DOHH2 (cell line): ENCODE measurements at regions not wholly inside any gene's neighbourhood (a gene's known extent, or its start where the extent isn't known, plus 50 kb on each side); places are given as distances from the start of the nearest gene placed in this dataset.

Source experiments
- EZH2phosphoT487 ChIP-seq: fragments of 200-600 bp; sonication (generic); IDR thresholded peaks from 2 replicates; pipeline ENCODE4 v1.6.1; 2017; ENCODE audit warnings: borderline replicate concordance, mild to moderate bottlenecking, antibody characterized with exemption, low read length, moderate library complexity, mixed read lengths
- TF ChIP-seq, protein P1 (sequence below): fragments of 200-600 bp; sonication (generic); IDR thresholded peaks from one replicate; pipeline ENCODE4 v1.5.1; 2014; ENCODE audit warnings: antibody characterized with exemption, mild to moderate bottlenecking, low read depth, low read length; ENCODE audit not compliant: poor library complexity, severe bottlenecking

DNA sequence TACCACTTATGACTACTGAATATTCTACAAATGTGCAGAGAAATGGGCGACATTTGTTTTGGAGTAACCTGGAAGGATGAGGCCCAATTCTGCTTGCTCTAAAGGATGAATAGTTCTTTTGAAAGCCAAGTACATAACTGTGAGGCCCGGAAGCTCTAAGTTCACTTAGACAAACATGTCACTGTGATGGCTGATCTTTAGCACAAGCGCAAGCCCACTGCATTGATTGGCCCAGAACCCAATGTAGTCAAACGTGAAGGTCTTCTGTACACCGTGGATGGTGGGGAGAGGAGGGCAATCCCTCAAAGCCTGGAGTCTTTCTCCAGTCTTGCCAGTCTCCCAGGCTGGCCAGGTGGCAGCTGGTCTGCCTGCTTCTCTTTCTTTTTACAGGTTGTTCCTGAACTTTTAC lies 139.6 kb downstream of the RFC3 start:
- TF ChIP-seq, protein P1, sequence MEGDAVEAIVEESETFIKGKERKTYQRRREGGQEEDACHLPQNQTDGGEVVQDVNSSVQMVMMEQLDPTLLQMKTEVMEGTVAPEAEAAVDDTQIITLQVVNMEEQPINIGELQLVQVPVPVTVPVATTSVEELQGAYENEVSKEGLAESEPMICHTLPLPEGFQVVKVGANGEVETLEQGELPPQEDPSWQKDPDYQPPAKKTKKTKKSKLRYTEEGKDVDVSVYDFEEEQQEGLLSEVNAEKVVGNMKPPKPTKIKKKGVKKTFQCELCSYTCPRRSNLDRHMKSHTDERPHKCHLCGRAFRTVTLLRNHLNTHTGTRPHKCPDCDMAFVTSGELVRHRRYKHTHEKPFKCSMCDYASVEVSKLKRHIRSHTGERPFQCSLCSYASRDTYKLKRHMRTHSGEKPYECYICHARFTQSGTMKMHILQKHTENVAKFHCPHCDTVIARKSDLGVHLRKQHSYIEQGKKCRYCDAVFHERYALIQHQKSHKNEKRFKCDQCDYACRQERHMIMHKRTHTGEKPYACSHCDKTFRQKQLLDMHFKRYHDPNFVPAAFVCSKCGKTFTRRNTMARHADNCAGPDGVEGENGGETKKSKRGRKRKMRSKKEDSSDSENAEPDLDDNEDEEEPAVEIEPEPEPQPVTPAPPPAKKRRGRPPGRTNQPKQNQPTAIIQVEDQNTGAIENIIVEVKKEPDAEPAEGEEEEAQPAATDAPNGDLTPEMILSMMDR = no peak
- no peak for TF ChIP-seq EZH2phosphoT487
